Tibial artery (tissue), 4 donors: ENCODE measurements at regions not wholly inside any gene's neighbourhood (a gene's known extent, or its start where the extent isn't known, plus 50 kb on each side); places are given as distances from the start of the nearest gene placed in this dataset.

Source experiments
- DNase-seq, 2 donors: peaks; one replicate each; pipeline ENCODE4 v3.0.0-alpha.2; 2019
- H3K27ac ChIP-seq, 2 donors: fragments of 200-600 bp; sonication (generic) in 1 of 2; 1 replicate in 1 of 2; 2 replicates in 1 of 2; pipeline ENCODE4 v1.5.1; 2018 to 2019; ENCODE audit warnings: mild to moderate bottlenecking in 1 of 2
- H3K27me3 ChIP-seq, 2 donors: fragments of 200-600 bp; sonication (generic) in 1 of 2; one replicate each; pipeline versions ENCODE4 v1.5.1 to v1.6.0; 2016 to 2019
- H3K36me3 ChIP-seq, 3 donors: fragments of 200-600 bp; sonication (generic) in 2 of 3; one replicate each; pipeline ENCODE4 v1.5.1; 2016 to 2019; ENCODE audit warnings: mild to moderate bottlenecking in 2 of 3
- H3K4me1 ChIP-seq, 4 donors: fragments of 200-600 bp; sonication (generic) in 2 of 4; 1 replicate in 3 of 4; 2 replicates in 1 of 4; pipeline ENCODE4 v1.5.1; 2016 to 2019
- H3K4me3 ChIP-seq, 2 donors: fragments of 200-600 bp; sonication (generic) in 1 of 2; 1 replicate in 1 of 2; 2 replicates in 1 of 2; pipeline ENCODE4 v1.5.1; 2018 to 2019; ENCODE audit warnings: mild to moderate bottlenecking in 2 of 2
- H3K9me3 ChIP-seq, 3 donors: fragments of 200-600 bp; sonication (generic) in 1 of 3; one replicate each; pipeline ENCODE4 v1.5.1; 2016 to 2019
- CTCF ChIP-seq, 2 experiments: fragments of 200-600 bp in 1 of 2; fragments of 450-650 bp in 1 of 2; IDR thresholded peaks; one replicate each; pipeline ENCODE4 v1.5.1; 2017 to 2019; ENCODE audit warnings: antibody characterized with exemption in 2 of 2, mild to moderate bottlenecking in 1 of 2, moderate library complexity in 1 of 2
- intact Hi-C: fragments of 100-400 bp; cut with DNase I; formaldehyde crosslinking; loops from one replicate; pipeline ENCODE4 v1.15.0; 2023; ENCODE audit warnings: low total_unique reads

- Histone ChIP-seq H3K4me3 (no peak overlapping the region), H3K27ac (no peak overlapping the region), H3K36me3 (no peaks in the 10 kb centered on the region), H3K4me1 (peaks cover 0 to 25% (median 3%) of the 10 kb centered on the region in 4 donors), H3K9me3 (no peaks in the 10 kb centered on the region), H3K27me3 (no peaks in the 10 kb centered on the region)
- DNase-seq: no peak
- TF ChIP-seq CTCF (IDR thresholded peaks at IDR 0.05): no peak
- intact Hi-C loops: no loop called here
These were observed 73.2 kb upstream of the PSMA6 start for GRCh38 chr14:35218963-35219362.

GRCh38 chr14:35220027-35220676 is 72.0 kb upstream of the PSMA6 start:
- intact Hi-C loops: loop anchor here (5.0 kb wide), 1 partner anchor 197 kb away; no protein-coding TSS in a partner anchor
- H3K27me3 ChIP-seq: no peaks in the 10 kb centered on the region
- DNase-seq: no peak
- no peak overlapping the region for H3K27ac ChIP-seq
- TF ChIP-seq CTCF (IDR thresholded peaks at IDR 0.05): no peak
- no peak overlapping the region for H3K4me3 ChIP-seq
- no peaks in the 10 kb centered on the region for H3K9me3 ChIP-seq
- H3K36me3 ChIP-seq: no peaks in the 10 kb centered on the region
- peaks cover 0 to 16% (median 3%) of the 10 kb centered on the region in 4 donors for H3K4me1 ChIP-seq

- intact Hi-C loops: loop anchor here (5.0 kb wide), 1 partner anchor 196 kb away; no protein-coding TSS in a partner anchor
- peaks cover 0 to 16% (median 3%) of the 10 kb centered on the region in 4 donors for H3K4me1 ChIP-seq
- H3K27me3 ChIP-seq: no peaks in the 10 kb centered on the region
- H3K27ac ChIP-seq: no peak overlapping the region
- no peak for DNase-seq
- H3K9me3 ChIP-seq: no peaks in the 10 kb centered on the region
- no peak overlapping the region for H3K4me3 ChIP-seq
- TF ChIP-seq CTCF (IDR thresholded peaks at IDR 0.05): no peak
- H3K36me3 ChIP-seq: no peaks in the 10 kb centered on the region
These were observed 71.3 kb upstream of the PSMA6 start for GRCh38 chr14:35220920-35221319.

GRCh38 chr14:35221462-35221861 is 70.7 kb upstream of the PSMA6 start:
- no peaks in the 10 kb centered on the region for H3K27me3 ChIP-seq
- TF ChIP-seq CTCF (IDR thresholded peaks at IDR 0.05): no peak
- intact Hi-C loops: loop anchor here (5.0 kb wide), 1 partner anchor 196 kb away; no protein-coding TSS in a partner anchor
- no peaks in the 10 kb centered on the region for H3K9me3 ChIP-seq
- H3K4me1 ChIP-seq: peaks cover 0 to 16% (median 3%) of the 10 kb centered on the region in 4 donors
- no peak overlapping the region for H3K4me3 ChIP-seq
- no peak overlapping the region for H3K27ac ChIP-seq
- no peaks in the 10 kb centered on the region for H3K36me3 ChIP-seq
- DNase-seq: no peak

- Histone ChIP-seq H3K4me1 (peaks cover 0 to 16% (median 3%) of the 10 kb centered on the region in 4 donors), H3K9me3 (no peaks in the 10 kb centered on the region), H3K27me3 (no peaks in the 10 kb centered on the region), H3K27ac (no peak overlapping the region), H3K4me3 (no peak overlapping the region), H3K36me3 (no peaks in the 10 kb centered on the region)
- DNase-seq: no peak
- intact Hi-C loops: loop anchor here (5.0 kb wide), 1 partner anchor 195 kb away; no protein-coding TSS in a partner anchor
- no peak for TF ChIP-seq CTCF (IDR thresholded peaks at IDR 0.05)
These were observed 69.9 kb upstream of the PSMA6 start for GRCh38 chr14:35222324-35222723.
